Hepatocyte (in vitro differentiated cells): ENCODE measurements at regions not wholly inside any gene's neighbourhood (a gene's known extent, or its start where the extent isn't known, plus 50 kb on each side); places are given as distances from the start of the nearest gene placed in this dataset.

Experiments used
- DNase-seq: peaks from one replicate; pipeline ENCODE4 v3.0.0-alpha.2; 2016; ENCODE audit warnings: low spot score
- H2AFZ ChIP-seq: fragments of 200-600 bp; sonication (generic); 2 replicates; pipeline ENCODE4 v1.6.0; 2016; ENCODE audit warnings: antibody characterized with exemption, mild to moderate bottlenecking
- H3K27ac ChIP-seq: fragments of 200-600 bp; sonication (generic); 2 replicates; pipeline ENCODE4 v1.5.1; 2016; ENCODE audit warnings: mild to moderate bottlenecking
- H3K27me3 ChIP-seq: fragments of 200-600 bp; sonication (generic); 2 replicates; pipeline ENCODE4 v1.6.1; 2016
- H3K36me3 ChIP-seq: fragments of 200-600 bp; sonication (generic); replicated peaks from 2 replicates; pipeline ENCODE4 v1.5.1; 2016; ENCODE audit warnings: low read depth; ENCODE audit not compliant: insufficient read depth
- H3K4me1 ChIP-seq: fragments of 200-600 bp; sonication (generic); 2 replicates; pipeline ENCODE4 v1.5.1; 2016; ENCODE audit warnings: mild to moderate bottlenecking, moderate library complexity; ENCODE audit not compliant: insufficient read depth
- H3K4me2 ChIP-seq: fragments of 200-600 bp; sonication (generic); 2 replicates; pipeline ENCODE4 v1.6.0; 2016
- H3K4me3 ChIP-seq: fragments of 200-600 bp; sonication (generic); 2 replicates; pipeline ENCODE4 v1.5.1; 2016; ENCODE audit warnings: mild to moderate bottlenecking
- H3K79me2 ChIP-seq: fragments of 200-600 bp; sonication (generic); 2 replicates; pipeline ENCODE4 v1.6.0; 2017; ENCODE audit warnings: mild to moderate bottlenecking
- H3K9me2 ChIP-seq: fragments of 200-600 bp; sonication (generic); replicated peaks from 2 replicates; pipeline ENCODE4 v1.6.0; 2017; ENCODE audit warnings: mild to moderate bottlenecking; ENCODE audit not compliant: insufficient read depth
- H3K9me3 ChIP-seq: fragments of 200-600 bp; sonication (generic); 2 replicates; pipeline ENCODE4 v1.5.1; 2016; ENCODE audit warnings: low read depth, mild to moderate bottlenecking
- H4K20me1 ChIP-seq: fragments of 200-600 bp; sonication (generic); 2 replicates; pipeline ENCODE4 v1.6.0; 2016; ENCODE audit warnings: mild to moderate bottlenecking; ENCODE audit not compliant: insufficient read depth, poor library complexity, severe bottlenecking
- EZH2 ChIP-seq: fragments of 200-600 bp; sonication (generic); IDR thresholded peaks from 2 replicates; pipeline ENCODE4 v1.6.1; 2016; ENCODE audit warnings: antibody characterized with exemption, mild to moderate bottlenecking, borderline replicate concordance
- EZH2phosphoT487 ChIP-seq: fragments of 200-600 bp; sonication (generic); IDR thresholded peaks from one replicate; pipeline ENCODE4 v1.6.1; 2018; ENCODE audit warnings: antibody characterized with exemption, mild to moderate bottlenecking, low read depth, moderate library complexity; ENCODE audit not compliant: unreplicated experiment, severe bottlenecking
- WGBS: methylation state at CpG from one replicate; pipeline ENCODE4 v1.1.6; 2016; ENCODE audit warnings: low lambda C conversion rate; ENCODE audit errors: missing lambda C conversion rate; 5-methylcytosine and 5-hydroxymethylcytosine counted together
- TF ChIP-seq, protein P1 (sequence below): fragments of 200-600 bp; sonication (generic); IDR thresholded peaks from 2 replicates; pipeline ENCODE4 v1.5.1; 2016; ENCODE audit warnings: antibody characterized with exemption, mild to moderate bottlenecking; ENCODE audit not compliant: poor library complexity

DNA sequence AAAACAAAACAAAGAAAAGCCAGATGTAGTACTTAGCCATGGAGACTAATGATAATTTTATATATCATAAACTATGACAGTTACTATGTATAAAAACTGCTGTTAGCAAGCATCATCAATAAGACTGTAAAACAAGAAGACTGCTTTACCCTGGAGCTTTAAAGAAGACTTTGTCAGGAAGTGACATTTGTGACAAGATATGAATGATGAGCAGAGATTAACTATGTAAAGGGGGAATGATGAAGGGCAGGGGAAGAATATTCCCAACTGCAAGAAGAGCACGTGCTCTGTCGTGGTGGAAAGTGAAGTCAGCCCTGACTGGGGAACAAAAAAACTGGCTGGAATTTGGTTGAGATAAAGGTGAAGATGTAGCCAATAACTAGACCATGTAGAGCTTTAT lies 617.1 kb upstream of the AMOT start:
- DNase-seq: no peak
- 89% methylated on average over 2 of the region's 2 CpGs for WGBS
- H3K79me2 ChIP-seq: no peaks in the 10 kb centered on the region
- H3K4me2 ChIP-seq: no peak overlapping the region
- no peak overlapping the region for H3K4me3 ChIP-seq
- H4K20me1 ChIP-seq: no peaks in the 10 kb centered on the region
- no peaks in the 10 kb centered on the region for H3K36me3 ChIP-seq
- no peaks in the 10 kb centered on the region for H3K9me2 ChIP-seq
- TF ChIP-seq EZH2phosphoT487 (no peak), EZH2 (no peak)
- TF ChIP-seq, protein P1, sequence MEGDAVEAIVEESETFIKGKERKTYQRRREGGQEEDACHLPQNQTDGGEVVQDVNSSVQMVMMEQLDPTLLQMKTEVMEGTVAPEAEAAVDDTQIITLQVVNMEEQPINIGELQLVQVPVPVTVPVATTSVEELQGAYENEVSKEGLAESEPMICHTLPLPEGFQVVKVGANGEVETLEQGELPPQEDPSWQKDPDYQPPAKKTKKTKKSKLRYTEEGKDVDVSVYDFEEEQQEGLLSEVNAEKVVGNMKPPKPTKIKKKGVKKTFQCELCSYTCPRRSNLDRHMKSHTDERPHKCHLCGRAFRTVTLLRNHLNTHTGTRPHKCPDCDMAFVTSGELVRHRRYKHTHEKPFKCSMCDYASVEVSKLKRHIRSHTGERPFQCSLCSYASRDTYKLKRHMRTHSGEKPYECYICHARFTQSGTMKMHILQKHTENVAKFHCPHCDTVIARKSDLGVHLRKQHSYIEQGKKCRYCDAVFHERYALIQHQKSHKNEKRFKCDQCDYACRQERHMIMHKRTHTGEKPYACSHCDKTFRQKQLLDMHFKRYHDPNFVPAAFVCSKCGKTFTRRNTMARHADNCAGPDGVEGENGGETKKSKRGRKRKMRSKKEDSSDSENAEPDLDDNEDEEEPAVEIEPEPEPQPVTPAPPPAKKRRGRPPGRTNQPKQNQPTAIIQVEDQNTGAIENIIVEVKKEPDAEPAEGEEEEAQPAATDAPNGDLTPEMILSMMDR: no peak
- H3K4me1 ChIP-seq: no peaks in the 10 kb centered on the region
- no peak overlapping the region for H2AFZ ChIP-seq
- H3K9me3 ChIP-seq: no peaks in the 10 kb centered on the region
- no peak overlapping the region for H3K27ac ChIP-seq
- no peaks in the 10 kb centered on the region for H3K27me3 ChIP-seq

- Histone ChIP-seq H3K36me3 (no peaks in the 10 kb centered on the region), H3K9me3 (no peaks in the 10 kb centered on the region), H3K4me2 (no peak overlapping the region), H3K27ac (no peak overlapping the region), H3K27me3 (no peaks in the 10 kb centered on the region), H3K9me2 (no peaks in the 10 kb centered on the region), H2AFZ (no peak overlapping the region), H3K79me2 (no peaks in the 10 kb centered on the region), H3K4me1 (no peaks in the 10 kb centered on the region), H4K20me1 (no peaks in the 10 kb centered on the region), H3K4me3 (no peak overlapping the region)
- TF ChIP-seq, protein P1: no peak
- TF ChIP-seq EZH2 (no peak), EZH2phosphoT487 (no peak)
- DNase-seq: no peak
These were observed 615.0 kb upstream of the AMOT start for GRCh38 chrX:113455582-113455981.

- WGBS: 96% methylated on average over 1 of the region's 1 CpG
- peaks cover 4% of the 10 kb centered on the region for H3K9me2 ChIP-seq
- H3K36me3 ChIP-seq: no peaks in the 10 kb centered on the region
- DNase-seq: no peak
- H3K27ac ChIP-seq: no peak overlapping the region
- no peaks in the 10 kb centered on the region for H3K79me2 ChIP-seq
- no peak overlapping the region for H3K4me2 ChIP-seq
- TF ChIP-seq EZH2phosphoT487: no peak
- TF ChIP-seq, protein P1: no peak
- TF ChIP-seq EZH2: no peak
- H3K4me1 ChIP-seq: no peaks in the 10 kb centered on the region
- no peaks in the 10 kb centered on the region for H3K27me3 ChIP-seq
- no peaks in the 10 kb centered on the region for H3K9me3 ChIP-seq
- H2AFZ ChIP-seq: no peak overlapping the region
- H3K4me3 ChIP-seq: no peak overlapping the region
- no peaks in the 10 kb centered on the region for H4K20me1 ChIP-seq
These were observed 588.4 kb upstream of the AMOT start for GRCh38 chrX:113429011-113429410.

GRCh38 chrX:113422323-113422722 lies 581.7 kb upstream of the AMOT start:
- no peak overlapping the region for H2AFZ ChIP-seq
- no peak overlapping the region for H3K27ac ChIP-seq
- peaks cover 4% of the 10 kb centered on the region for H3K9me2 ChIP-seq
- TF ChIP-seq, protein P1: no peak
- TF ChIP-seq EZH2phosphoT487 (no peak), EZH2 (no peak)
- no peaks in the 10 kb centered on the region for H3K79me2 ChIP-seq
- no peaks in the 10 kb centered on the region for H3K36me3 ChIP-seq
- WGBS: 78% methylated on average over 4 of the region's 4 CpGs
- H3K4me3 ChIP-seq: no peak overlapping the region
- H4K20me1 ChIP-seq: no peaks in the 10 kb centered on the region
- H3K4me1 ChIP-seq: no peaks in the 10 kb centered on the region
- H3K9me3 ChIP-seq: no peaks in the 10 kb centered on the region
- no peak overlapping the region for H3K4me2 ChIP-seq
- H3K27me3 ChIP-seq: no peaks in the 10 kb centered on the region
- DNase-seq: no peak
